NCI-H524 treated with DMSO at 0.1 percent for 48 hours (cell line): ENCODE measurements at regions not wholly inside any gene's neighbourhood (a gene's known extent, or its start where the extent isn't known, plus 50 kb on each side); places are given as distances from the start of the nearest gene placed in this dataset.
A peak's percentile ranks its signal among the peaks of the same experiment; 100 is the strongest.
"Not testable (repeated sequence)": the region's sequence is repeated elsewhere in the genome, so short reads cannot be mapped to it uniquely, and the experiment has no call there.

Experiments
- DNase-seq: peaks from one replicate; lab custom pipeline; 2025; lab: John Stamatoyannopoulos, UW

- DNase-seq: no peak
Observed at GRCh38 chr3:139095803-139096466, 51.2 kb upstream of the PRR23C start.

GRCh38 chr3:139096670-139097069 lies 52.0 kb upstream of the PRR23C start:
- no peak for DNase-seq

GRCh38 chr3:139098391-139098790 lies 53.7 kb upstream of the PRR23C start:
- DNase-seq: no peak

GRCh38 chr3:139099968-139100817 lies 55.5 kb upstream of the PRR23C start:
- no peak for DNase-seq

GRCh38 chr3:139100821-139101220 lies 56.1 kb upstream of the PRR23C start:
- no peak for DNase-seq

- DNase-seq: peak; percentile 63
Observed at GRCh38 chr3:139101396-139101795, 56.7 kb upstream of the PRR23C start.

- DNase-seq: no peak
Observed at GRCh38 chr3:139103484-139103883, 58.8 kb upstream of the PRR23C start.

- DNase-seq: no peak
Observed at GRCh38 chr3:139104062-139104461, 59.4 kb upstream of the PRR23C start.

- no peak for DNase-seq
Observed at GRCh38 chr3:139105154-139105702, 60.5 kb upstream of the PRR23C start.

GRCh38 chr3:139106013-139106932 lies 61.6 kb upstream of the PRR23C start:
- no peak for DNase-seq

GRCh38 chr3:139107424-139108252 lies 62.9 kb upstream of the PRR23C start:
- DNase-seq: no peak

GRCh38 chr3:139108253-139108969 lies 63.7 kb upstream of the PRR23C start:
- DNase-seq: no peak

- DNase-seq: peak; percentile 84
Observed at GRCh38 chr3:139109271-139109670, 64.6 kb upstream of the PRR23C start.

GRCh38 chr3:139110072-139110830 lies 65.6 kb upstream of the PRR23C start:
- no peak for DNase-seq

- DNase-seq: not testable (repeated sequence)
Observed at GRCh38 chr3:139110929-139111328, 66.2 kb upstream of the PRR23C start.

GRCh38 chr3:139111392-139112229 lies 66.9 kb upstream of the PRR23C start:
- peak; percentile 26 for DNase-seq

- no peak for DNase-seq
Observed at GRCh38 chr3:139112230-139112558, 67.5 kb upstream of the PRR23C start.

GRCh38 chr3:139113231-139113992 lies 68.7 kb upstream of the PRR23C start:
- DNase-seq: no peak
